ENCODE measurements at regions not wholly inside any gene's neighbourhood (a gene's known extent, or its start where the extent isn't known, plus 50 kb on each side); places are given as distances from the start of the nearest gene placed in this dataset.

DNA sequence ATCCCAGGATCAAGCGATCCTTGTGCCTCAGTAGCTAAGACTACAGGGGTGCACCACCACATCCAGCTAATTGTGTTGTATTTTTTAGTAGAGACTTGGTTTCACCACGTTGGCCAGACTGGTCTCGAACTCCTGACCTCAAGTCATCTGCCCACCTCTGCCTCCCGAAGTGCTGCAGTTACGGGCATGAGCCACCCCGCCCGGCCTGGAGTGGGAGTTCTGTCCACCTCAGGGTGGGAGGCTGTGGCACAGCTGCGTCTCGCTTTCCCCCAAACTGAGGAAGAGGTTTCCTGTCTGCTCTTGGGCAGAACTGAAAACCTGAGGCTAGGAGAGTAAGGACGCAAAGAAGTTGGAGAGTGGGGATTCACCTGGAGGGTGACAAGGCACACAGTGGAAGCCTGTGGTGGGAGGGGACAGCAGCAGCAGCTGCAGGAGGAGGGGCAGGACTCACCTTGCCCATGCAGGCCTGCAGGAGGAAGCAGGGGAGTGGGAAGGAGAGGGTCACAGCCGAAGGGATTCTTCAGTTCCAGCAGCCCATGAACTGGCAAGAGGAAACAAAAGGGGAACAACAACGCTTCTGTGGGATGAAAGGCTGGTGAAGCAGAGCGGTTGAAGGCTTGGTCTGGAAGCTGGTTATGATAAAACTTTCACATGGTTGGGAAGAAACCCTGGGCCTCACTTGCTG is 181.4 kb downstream of the GAS1 start:
- Histone ChIP-seq H3K9ac (no peak overlapping the region), H4K20me1 (ENCODE audit: insufficient read depth) (no peaks in the 10 kb centered on the region), H3K27me3 (ENCODE audit: insufficient read depth) (no peaks in the 10 kb centered on the region), H3K4me1 (ENCODE audit: control insufficient read depth in 1 of 2, insufficient read depth in 2 of 2, low read depth in 1 of 2, low read length in 1 of 2) (no peaks in the 10 kb centered on the region), H3K79me2 (ENCODE audit: insufficient read depth) (no peaks in the 10 kb centered on the region), H3K27ac (ENCODE audit: low read depth in 2 of 2, low read length in 1 of 2) (no peak overlapping the region), H3K36me3 (replicated peaks in 1 of 2; ENCODE audit: control insufficient read depth in 1 of 2, insufficient read depth in 2 of 2, low read length in 1 of 2) (no peaks in the 10 kb centered on the region), H3F3A (replicated peaks; ENCODE audit: insufficient read depth) (no peaks in the 10 kb centered on the region), H3K9me2 (no peaks in the 10 kb centered on the region), H3K4me2 (no peak overlapping the region), H3K9me3 (no peaks in the 10 kb centered on the region), H2AFZ (ENCODE audit: low read depth) (no peak overlapping the region), H3K4me3 (ENCODE audit: low read depth in 2 of 2, low read length in 1 of 2) (no peak overlapping the region)
- POLR2A ChIA-PET = no interaction called here
- CTCF ChIA-PET = interaction anchor here (0.9 kb wide), 1 partner anchor 352 kb away, joined by 3 read pairs; no protein-coding TSS in a partner anchor
- TF ChIP-seq FOXM1 (IDR thresholded peaks at IDR 0.05; ENCODE audit: low read depth) (no peak), FOSL2 (IDR thresholded peaks at IDR 0.05; ENCODE audit: borderline replicate concordance, low read depth) (no peak), CHD2 (IDR thresholded peaks at IDR 0.05; ENCODE audit: low read length, partially characterized antibody) (no peak), SIN3A (IDR thresholded peaks at IDR 0.05; ENCODE audit: borderline replicate concordance, low read depth, low read length) (no peak)
- TF ChIP-seq, protein P1, sequence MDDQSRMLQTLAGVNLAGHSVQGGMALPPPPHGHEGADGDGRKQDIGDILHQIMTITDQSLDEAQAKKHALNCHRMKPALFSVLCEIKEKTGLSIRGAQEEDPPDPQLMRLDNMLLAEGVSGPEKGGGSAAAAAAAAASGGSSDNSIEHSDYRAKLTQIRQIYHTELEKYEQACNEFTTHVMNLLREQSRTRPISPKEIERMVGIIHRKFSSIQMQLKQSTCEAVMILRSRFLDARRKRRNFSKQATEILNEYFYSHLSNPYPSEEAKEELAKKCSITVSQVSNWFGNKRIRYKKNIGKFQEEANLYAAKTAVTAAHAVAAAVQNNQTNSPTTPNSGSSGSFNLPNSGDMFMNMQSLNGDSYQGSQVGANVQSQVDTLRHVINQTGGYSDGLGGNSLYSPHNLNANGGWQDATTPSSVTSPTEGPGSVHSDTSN (IDR thresholded peaks at IDR 0.05) = no peak
- TF ChIP-seq, protein P2, sequence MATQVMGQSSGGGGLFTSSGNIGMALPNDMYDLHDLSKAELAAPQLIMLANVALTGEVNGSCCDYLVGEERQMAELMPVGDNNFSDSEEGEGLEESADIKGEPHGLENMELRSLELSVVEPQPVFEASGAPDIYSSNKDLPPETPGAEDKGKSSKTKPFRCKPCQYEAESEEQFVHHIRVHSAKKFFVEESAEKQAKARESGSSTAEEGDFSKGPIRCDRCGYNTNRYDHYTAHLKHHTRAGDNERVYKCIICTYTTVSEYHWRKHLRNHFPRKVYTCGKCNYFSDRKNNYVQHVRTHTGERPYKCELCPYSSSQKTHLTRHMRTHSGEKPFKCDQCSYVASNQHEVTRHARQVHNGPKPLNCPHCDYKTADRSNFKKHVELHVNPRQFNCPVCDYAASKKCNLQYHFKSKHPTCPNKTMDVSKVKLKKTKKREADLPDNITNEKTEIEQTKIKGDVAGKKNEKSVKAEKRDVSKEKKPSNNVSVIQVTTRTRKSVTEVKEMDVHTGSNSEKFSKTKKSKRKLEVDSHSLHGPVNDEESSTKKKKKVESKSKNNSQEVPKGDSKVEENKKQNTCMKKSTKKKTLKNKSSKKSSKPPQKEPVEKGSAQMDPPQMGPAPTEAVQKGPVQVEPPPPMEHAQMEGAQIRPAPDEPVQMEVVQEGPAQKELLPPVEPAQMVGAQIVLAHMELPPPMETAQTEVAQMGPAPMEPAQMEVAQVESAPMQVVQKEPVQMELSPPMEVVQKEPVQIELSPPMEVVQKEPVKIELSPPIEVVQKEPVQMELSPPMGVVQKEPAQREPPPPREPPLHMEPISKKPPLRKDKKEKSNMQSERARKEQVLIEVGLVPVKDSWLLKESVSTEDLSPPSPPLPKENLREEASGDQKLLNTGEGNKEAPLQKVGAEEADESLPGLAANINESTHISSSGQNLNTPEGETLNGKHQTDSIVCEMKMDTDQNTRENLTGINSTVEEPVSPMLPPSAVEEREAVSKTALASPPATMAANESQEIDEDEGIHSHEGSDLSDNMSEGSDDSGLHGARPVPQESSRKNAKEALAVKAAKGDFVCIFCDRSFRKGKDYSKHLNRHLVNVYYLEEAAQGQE (IDR thresholded peaks at IDR 0.05; ENCODE audit: low read depth, low read length) = no peak
- WGBS (ENCODE audit: low lambda C conversion rate) = 79% methylated on average over 13 of the region's 13 CpGs
- no peak for DNase-seq

DNA sequence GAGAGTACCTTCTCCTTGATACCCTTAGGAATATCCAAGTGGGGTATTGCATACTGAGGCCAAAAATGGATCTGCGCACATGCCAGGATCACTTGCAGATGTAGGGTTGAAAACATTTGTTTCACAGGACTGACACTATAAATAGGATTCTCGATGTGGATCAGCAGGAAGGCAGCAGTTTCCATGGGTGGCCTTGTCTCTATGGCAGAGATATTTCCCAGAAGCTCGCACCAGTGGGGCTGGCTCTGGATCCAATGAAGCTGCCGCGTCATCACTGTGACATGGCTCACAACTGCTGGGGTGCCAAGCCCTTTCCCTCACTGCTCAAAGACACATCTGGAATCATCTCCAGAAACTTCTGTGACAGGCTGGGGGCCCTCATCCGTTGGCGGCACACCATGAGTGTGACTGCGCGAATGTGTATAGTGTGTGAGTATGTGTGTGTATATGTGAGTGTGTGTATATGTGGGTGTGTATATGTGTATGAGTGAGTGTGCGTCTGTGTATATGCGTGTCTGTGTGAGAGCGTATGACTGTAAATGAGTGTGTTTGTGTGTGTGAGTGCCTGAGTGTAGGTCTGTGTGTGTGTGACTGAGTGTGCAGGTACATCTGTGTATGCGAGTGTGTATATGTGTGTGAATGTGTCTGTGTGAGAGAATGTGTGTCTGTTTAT is 182.5 kb downstream of the GAS1 start:
- CTCF ChIA-PET = interaction anchor here (1.1 kb wide), 1 partner anchor 9 kb away, joined by 4 read pairs; no protein-coding TSS in a partner anchor
- DNase-seq = no peak
- Histone ChIP-seq H3K4me2 (no peak overlapping the region), H3F3A (replicated peaks; ENCODE audit: insufficient read depth) (no peaks in the 10 kb centered on the region), H3K9me2 (no peaks in the 10 kb centered on the region), H3K9me3 (no peaks in the 10 kb centered on the region), H4K20me1 (ENCODE audit: insufficient read depth) (no peaks in the 10 kb centered on the region), H3K4me1 (ENCODE audit: control insufficient read depth in 1 of 2, insufficient read depth in 2 of 2, low read depth in 1 of 2, low read length in 1 of 2) (no peaks in the 10 kb centered on the region), H3K4me3 (ENCODE audit: low read depth in 2 of 2, low read length in 1 of 2) (no peak overlapping the region), H3K27ac (ENCODE audit: low read depth in 2 of 2, low read length in 1 of 2) (no peak overlapping the region), H3K36me3 (replicated peaks in 1 of 2; ENCODE audit: control insufficient read depth in 1 of 2, insufficient read depth in 2 of 2, low read length in 1 of 2) (no peaks in the 10 kb centered on the region), H3K9ac (no peak overlapping the region), H3K79me2 (ENCODE audit: insufficient read depth) (no peaks in the 10 kb centered on the region), H2AFZ (ENCODE audit: low read depth) (no peak overlapping the region), H3K27me3 (ENCODE audit: insufficient read depth) (no peaks in the 10 kb centered on the region)
- TF ChIP-seq MXI1 (IDR thresholded peaks at IDR 0.05; ENCODE audit: low read depth, low read length) = no peak
- TF ChIP-seq, protein P3, sequence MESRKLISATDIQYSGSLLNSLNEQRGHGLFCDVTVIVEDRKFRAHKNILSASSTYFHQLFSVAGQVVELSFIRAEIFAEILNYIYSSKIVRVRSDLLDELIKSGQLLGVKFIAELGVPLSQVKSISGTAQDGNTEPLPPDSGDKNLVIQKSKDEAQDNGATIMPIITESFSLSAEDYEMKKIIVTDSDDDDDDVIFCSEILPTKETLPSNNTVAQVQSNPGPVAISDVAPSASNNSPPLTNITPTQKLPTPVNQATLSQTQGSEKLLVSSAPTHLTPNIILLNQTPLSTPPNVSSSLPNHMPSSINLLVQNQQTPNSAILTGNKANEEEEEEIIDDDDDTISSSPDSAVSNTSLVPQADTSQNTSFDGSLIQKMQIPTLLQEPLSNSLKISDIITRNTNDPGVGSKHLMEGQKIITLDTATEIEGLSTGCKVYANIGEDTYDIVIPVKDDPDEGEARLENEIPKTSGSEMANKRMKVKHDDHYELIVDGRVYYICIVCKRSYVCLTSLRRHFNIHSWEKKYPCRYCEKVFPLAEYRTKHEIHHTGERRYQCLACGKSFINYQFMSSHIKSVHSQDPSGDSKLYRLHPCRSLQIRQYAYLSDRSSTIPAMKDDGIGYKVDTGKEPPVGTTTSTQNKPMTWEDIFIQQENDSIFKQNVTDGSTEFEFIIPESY (IDR thresholded peaks at IDR 0.05; ENCODE audit: borderline replicate concordance, low read depth) = no peak
- no peak for TF ChIP-seq SIN3A (IDR thresholded peaks at IDR 0.05; ENCODE audit: borderline replicate concordance, low read depth, low read length)
- TF ChIP-seq RAD21 (IDR thresholded peaks at IDR 0.05; ENCODE audit: low read length) = no peak
- no peak for TF ChIP-seq EP300 (IDR thresholded peaks at IDR 0.05; ENCODE audit: borderline replicate concordance in 1 of 2, low read depth in 1 of 2, low read length in 1 of 2)
- TF ChIP-seq, protein P1 (IDR thresholded peaks at IDR 0.05) = no peak
- 92% methylated on average over 13 of the region's 13 CpGs for WGBS (ENCODE audit: low lambda C conversion rate)
- POLR2A ChIA-PET = no interaction called here

Measured in SK-N-SH (cell line).